SK-N-SH (cell line): ENCODE measurements at regions not wholly inside any gene's neighbourhood (a gene's known extent, or its start where the extent isn't known, plus 50 kb on each side); places are given as distances from the start of the nearest gene placed in this dataset.

Experiments used
- CTCF ChIP-seq: fragments of 200-600 bp; sonication (generic); IDR thresholded peaks from 2 replicates; pipeline ENCODE4 v1.6.1; 2017; ENCODE audit warnings: antibody characterized with exemption, mild to moderate bottlenecking, moderate library complexity
- ELF1 ChIP-seq: IDR thresholded peaks from 2 replicates; pipeline ENCODE4 v1.4.0; 2012
- EP300 ChIP-seq, 2 experiments: IDR thresholded peaks; 2 replicates each; pipeline versions ENCODE4 v1.4.0 to v1.6.1; 2012; ENCODE audit warnings: borderline replicate concordance in 1 of 2, low read depth in 1 of 2, low read length in 1 of 2
- EZH2phosphoT487 ChIP-seq: fragments of 200-600 bp; sonication (generic); IDR thresholded peaks from 2 replicates; pipeline ENCODE4 v1.6.1; 2017; ENCODE audit warnings: low read depth, mixed run types, mild to moderate bottlenecking, antibody characterized with exemption, moderate library complexity, borderline replicate concordance
- GABPA ChIP-seq: IDR thresholded peaks from 2 replicates; pipeline ENCODE4 v1.4.0; 2012; ENCODE audit warnings: low read depth, mild to moderate bottlenecking
- MAX ChIP-seq: IDR thresholded peaks from 2 replicates; pipeline ENCODE4 v1.4.0; 2012; ENCODE audit warnings: low read depth
- RAD21 ChIP-seq: IDR thresholded peaks from 2 replicates; pipeline ENCODE4 v1.6.1; 2012; ENCODE audit warnings: mild to moderate bottlenecking, low read length
- REST ChIP-seq: IDR thresholded peaks from 2 replicates; pipeline ENCODE4 v1.6.1; 2012; ENCODE audit warnings: mild to moderate bottlenecking, low read depth, low read length, moderate library complexity
- SMC3 ChIP-seq: IDR thresholded peaks from 2 replicates; pipeline ENCODE4 v1.6.1; 2012; ENCODE audit warnings: low read depth, low read length, improper control_type of control experiment
- TAF1 ChIP-seq: IDR thresholded peaks from 2 replicates; pipeline ENCODE4 v1.6.1; 2012; ENCODE audit warnings: low read depth, mild to moderate bottlenecking, low read length, moderate library complexity, borderline replicate concordance

DNA sequence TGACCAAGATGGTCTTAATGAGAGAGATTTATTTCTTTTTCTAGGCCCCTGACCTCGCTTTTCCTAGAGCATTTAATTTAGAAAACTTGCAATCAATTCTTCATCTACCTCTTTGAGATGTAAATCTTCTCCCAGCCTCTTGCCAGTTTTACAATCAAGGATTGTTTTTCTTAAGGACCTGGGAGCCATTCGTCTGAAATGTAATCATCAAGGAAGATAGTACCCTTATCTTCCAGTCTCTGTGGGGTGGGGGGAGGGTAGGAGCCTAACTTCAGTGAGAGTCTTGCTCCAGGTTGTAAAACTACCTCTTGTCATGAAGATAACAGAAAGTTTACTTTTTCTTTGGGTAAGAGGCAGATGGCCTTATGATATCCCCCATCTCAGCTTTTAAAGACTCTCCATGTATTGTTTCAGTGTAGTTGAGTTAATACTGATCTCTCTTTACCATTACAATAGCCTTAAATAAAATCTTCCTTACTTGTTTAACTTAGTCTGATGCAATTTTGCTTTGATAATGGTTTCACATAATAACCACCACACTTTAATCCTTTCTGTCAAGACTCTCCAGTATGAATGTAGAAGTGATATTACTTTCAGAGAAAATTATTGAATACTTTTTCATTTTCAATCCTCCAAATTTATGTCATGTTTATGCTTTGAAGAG lies 110.2 kb upstream of the CPHXL start:
- TF ChIP-seq RAD21 (no peak), TAF1 (no peak), EP300 (IDR thresholded peaks at IDR 0.05; ENCODE audit: borderline replicate concordance in 1 of 2, low read depth in 1 of 2, low read length in 1 of 2) (no peak), CTCF (no peak), MAX (no peak), REST (no peak), ELF1 (no peak), SMC3 (no peak), GABPA (no peak), EZH2phosphoT487 (no peak)
